OCI-LY1 (cell line): ENCODE measurements at regions not wholly inside any gene's neighbourhood (a gene's known extent, or its start where the extent isn't known, plus 50 kb on each side); places are given as distances from the start of the nearest gene placed in this dataset.

ENCODE experiments used
- CTCF ChIP-seq: fragments of 200-600 bp; sonication (generic), shearing (Covaris generic); IDR thresholded peaks from 2 replicates; pipeline ENCODE4 v1.5.1; 2017; ENCODE audit warnings: mild to moderate bottlenecking, antibody characterized with exemption, low read length, moderate library complexity, mixed read lengths
- EZH2 ChIP-seq: fragments of 200-600 bp; sonication (generic), shearing (Covaris generic); IDR thresholded peaks from 2 replicates; pipeline ENCODE4 v1.8.0; 2017; ENCODE audit warnings: borderline replicate concordance, mixed run types, mild to moderate bottlenecking, antibody characterized with exemption, low read length, moderate library complexity, mixed read lengths

DNA sequence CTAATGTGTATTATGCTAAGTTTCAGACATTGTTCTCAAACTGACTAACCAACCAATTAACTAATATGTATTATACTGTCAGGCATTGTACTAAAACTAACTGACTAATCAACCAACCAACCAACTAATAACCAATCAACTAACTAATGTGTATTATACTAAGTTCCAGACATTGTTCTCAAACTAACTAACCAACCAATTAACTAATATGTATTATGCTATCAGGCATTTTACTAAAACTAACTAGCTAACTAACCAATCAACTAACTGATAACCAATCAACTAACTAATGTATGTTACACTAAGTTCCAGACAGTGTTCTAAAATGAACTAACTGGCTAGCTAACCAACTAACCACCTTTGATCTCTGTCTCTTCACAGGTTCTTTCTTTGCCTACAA lies 152.3 kb downstream of the SUDS3 start:
- TF ChIP-seq CTCF (no peak), EZH2 (no peak)
